A673 (cell line): ENCODE measurements at regions not wholly inside any gene's neighbourhood (a gene's known extent, or its start where the extent isn't known, plus 50 kb on each side); places are given as distances from the start of the nearest gene placed in this dataset.

Experiments used
- BruUV-seq: library from RNA; stranded (reverse); fragments of 400-500 nt; replicated peaks from 2 replicates; lab custom pipeline; 2021; lab: Mats Ljungman, UMichigan
- CTCF ChIA-PET: fragments of 300-600 bp; sonication (Branson Sonifier 250); formaldehyde crosslinking; loops from one replicate; lab custom pipeline; 2022; ENCODE audit warnings: antibody characterized with exemption; lab: Charles Lee
- POLR2A ChIA-PET: fragments of 300-600 bp; sonication (Branson Sonifier 250); formaldehyde crosslinking; loops from one replicate; lab custom pipeline; 2022; ENCODE audit warnings: antibody characterized with exemption; ENCODE audit not compliant: low non-redundant PET; lab: Charles Lee
- DNase-seq: peaks from one replicate; pipeline ENCODE4 v3.0.0-alpha.2; 2015; ENCODE audit warnings: low spot score
- H3K27ac ChIP-seq: fragments of 200-600 bp; sonication (generic); 2 replicates; pipeline ENCODE4 v1.5.1; 2016; ENCODE audit warnings: mixed run types, low read depth, mild to moderate bottlenecking, mixed read lengths, antibody characterized with exemption, low read length; ENCODE audit not compliant: poor library complexity, severe bottlenecking
- H3K27me3 ChIP-seq: fragments of 200-600 bp; sonication (generic); replicated peaks from 2 replicates; pipeline ENCODE4 v1.6.1; 2017; ENCODE audit warnings: mixed run types, low read depth, mild to moderate bottlenecking, mixed read lengths, antibody characterized with exemption, low read length; ENCODE audit not compliant: insufficient read depth, poor library complexity
- H3K36me3 ChIP-seq: fragments of 200-600 bp; sonication (generic); 2 replicates; pipeline ENCODE4 v1.6.1; 2016; ENCODE audit warnings: mixed run types, mild to moderate bottlenecking, mixed read lengths, antibody characterized with exemption, low read length; ENCODE audit not compliant: insufficient read depth, poor library complexity, severe bottlenecking
- H3K4me1 ChIP-seq: fragments of 200-600 bp; sonication (generic); 2 replicates; pipeline ENCODE4 v1.6.1; 2017; ENCODE audit warnings: mixed run types, mild to moderate bottlenecking, mixed read lengths, antibody characterized with exemption, low read length; ENCODE audit not compliant: insufficient read depth, poor library complexity, severe bottlenecking
- H3K4me3 ChIP-seq: fragments of 200-600 bp; sonication (generic); 2 replicates; pipeline ENCODE4 v1.5.1; 2016; ENCODE audit warnings: low read depth, mixed run types, mild to moderate bottlenecking, mixed read lengths, low read length; ENCODE audit not compliant: poor library complexity, severe bottlenecking
- H3K9me3 ChIP-seq: fragments of 200-600 bp; sonication (generic); 2 replicates; pipeline ENCODE4 v1.6.1; 2016; ENCODE audit warnings: mixed run types, low read depth, mild to moderate bottlenecking, mixed read lengths, antibody characterized with exemption, low read length; ENCODE audit not compliant: poor library complexity, severe bottlenecking
- EZH2 ChIP-seq: fragments of 200-600 bp; sonication (generic); IDR thresholded peaks from 2 replicates; pipeline ENCODE4 v1.6.1; 2017; ENCODE audit warnings: borderline replicate concordance, low read depth, mild to moderate bottlenecking, mixed read lengths, antibody characterized with exemption, low read length; ENCODE audit not compliant: poor library complexity, severe bottlenecking
- intact Hi-C: fragments of 100-400 bp; cut with micrococcal nuclease; formaldehyde crosslinking; loops from one replicate; pipeline ENCODE4 v1.10.0; 2022; ENCODE audit not compliant: unreplicated experiment
- TF ChIP-seq, protein P1 (sequence below): fragments of 300-800, 200-600 bp; sonication (generic); conservative IDR thresholded peaks from 2 replicates; pipeline ENCODE4 v1.5.1; 2017; ENCODE audit warnings: low read depth, mild to moderate bottlenecking, antibody characterized with exemption, low read length, moderate library complexity, mixed read lengths

DNA sequence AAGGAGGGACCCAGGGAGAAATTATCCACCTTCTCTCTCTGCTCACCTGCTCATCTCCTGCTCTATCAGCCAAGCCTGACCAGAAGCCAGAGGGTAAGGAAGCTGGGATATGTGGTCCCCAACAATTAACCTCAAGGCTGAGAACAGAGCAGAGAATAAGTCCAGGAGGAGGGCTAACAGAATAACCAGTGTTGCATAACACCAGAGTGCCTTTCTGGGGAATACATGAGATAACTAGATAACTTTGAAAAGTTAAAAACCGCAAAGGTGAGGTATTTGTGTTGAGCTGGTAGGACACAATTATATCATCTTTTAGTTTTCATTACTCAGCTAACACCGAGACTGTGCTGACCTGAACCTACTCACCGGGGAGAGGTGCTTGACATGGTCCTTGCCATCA, 180.8 kb downstream of the SALL1 start:
- Histone ChIP-seq H3K9me3 (no peaks in the 10 kb centered on the region), H3K27ac (no peak overlapping the region), H3K4me3 (no peak overlapping the region), H3K36me3 (no peaks in the 10 kb centered on the region), H3K4me1 (no peaks in the 10 kb centered on the region), H3K27me3 (peaks cover 51% of the 10 kb centered on the region)
- POLR2A ChIA-PET = no interaction called here
- BruUV-seq = no TSS peak
- no peak for DNase-seq
- intact Hi-C loops = no loop called here
- CTCF ChIA-PET = no interaction called here
- TF ChIP-seq, protein P1, sequence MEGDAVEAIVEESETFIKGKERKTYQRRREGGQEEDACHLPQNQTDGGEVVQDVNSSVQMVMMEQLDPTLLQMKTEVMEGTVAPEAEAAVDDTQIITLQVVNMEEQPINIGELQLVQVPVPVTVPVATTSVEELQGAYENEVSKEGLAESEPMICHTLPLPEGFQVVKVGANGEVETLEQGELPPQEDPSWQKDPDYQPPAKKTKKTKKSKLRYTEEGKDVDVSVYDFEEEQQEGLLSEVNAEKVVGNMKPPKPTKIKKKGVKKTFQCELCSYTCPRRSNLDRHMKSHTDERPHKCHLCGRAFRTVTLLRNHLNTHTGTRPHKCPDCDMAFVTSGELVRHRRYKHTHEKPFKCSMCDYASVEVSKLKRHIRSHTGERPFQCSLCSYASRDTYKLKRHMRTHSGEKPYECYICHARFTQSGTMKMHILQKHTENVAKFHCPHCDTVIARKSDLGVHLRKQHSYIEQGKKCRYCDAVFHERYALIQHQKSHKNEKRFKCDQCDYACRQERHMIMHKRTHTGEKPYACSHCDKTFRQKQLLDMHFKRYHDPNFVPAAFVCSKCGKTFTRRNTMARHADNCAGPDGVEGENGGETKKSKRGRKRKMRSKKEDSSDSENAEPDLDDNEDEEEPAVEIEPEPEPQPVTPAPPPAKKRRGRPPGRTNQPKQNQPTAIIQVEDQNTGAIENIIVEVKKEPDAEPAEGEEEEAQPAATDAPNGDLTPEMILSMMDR = no peak
- TF ChIP-seq EZH2 = no peak

- Histone ChIP-seq H3K9me3 (no peaks in the 10 kb centered on the region), H3K27me3 (peaks cover 52% of the 10 kb centered on the region), H3K27ac (no peak overlapping the region), H3K4me3 (no peak overlapping the region), H3K36me3 (no peaks in the 10 kb centered on the region), H3K4me1 (no peaks in the 10 kb centered on the region)
- TF ChIP-seq, protein P1 = no peak
- DNase-seq = no peak
- POLR2A ChIA-PET = no interaction called here
- no TSS peak for BruUV-seq
- CTCF ChIA-PET = no interaction called here
- intact Hi-C loops = no loop called here
Observed at GRCh38 chr16:50967827-50968612, 183.1 kb downstream of the SALL1 start.

DNA sequence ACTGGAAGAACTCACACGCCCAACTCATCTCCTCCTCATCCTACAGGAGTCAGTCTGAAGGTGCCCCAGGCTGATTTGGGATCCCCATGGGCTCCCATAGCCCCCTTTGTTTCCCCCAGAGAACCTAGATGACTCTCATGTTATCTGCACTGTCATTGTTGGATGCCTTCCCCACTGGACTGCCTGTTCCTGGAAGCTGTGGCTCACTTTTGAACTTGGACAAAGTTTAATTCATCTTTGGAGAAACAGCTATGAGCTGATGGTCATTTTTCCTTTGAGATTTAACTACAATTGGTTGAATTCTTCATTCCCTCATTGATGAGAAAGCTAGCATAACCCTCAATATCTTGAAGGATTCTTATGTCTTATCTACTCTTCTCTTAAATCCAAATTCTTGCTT, 186.6 kb downstream of the SALL1 start:
- POLR2A ChIA-PET = no interaction called here
- CTCF ChIA-PET = no interaction called here

More for the DNA sequence above, 186.6 kb downstream of the SALL1 start:
- no peak for DNase-seq
- no peaks in the 10 kb centered on the region for H3K9me3 ChIP-seq
- H3K4me3 ChIP-seq = no peak overlapping the region
- no TSS peak for BruUV-seq
- TF ChIP-seq, protein P1 = no peak
- TF ChIP-seq EZH2 = no peak
- H3K36me3 ChIP-seq = no peaks in the 10 kb centered on the region
- peaks cover 53% of the 10 kb centered on the region for H3K27me3 ChIP-seq
- H3K4me1 ChIP-seq = no peaks in the 10 kb centered on the region
- intact Hi-C loops = no loop called here
- H3K27ac ChIP-seq = no peak overlapping the region
